GM12878 (cell line): ENCODE measurements at regions not wholly inside any gene's neighbourhood (a gene's known extent, or its start where the extent isn't known, plus 50 kb on each side); places are given as distances from the start of the nearest gene placed in this dataset.

ENCODE experiments used
- ATAC-seq: fragments of 200-7000 bp; cut with Tn5 transposase; 3 replicates; pipeline ENCODE4 v1.9.1; 2020; ENCODE audit warnings: mild to moderate bottlenecking, moderate library complexity
- BruUV-seq: library from RNA; stranded (reverse); fragments of 400-500 nt; replicated peaks from 2 replicates; lab custom pipeline; 2021; lab: Mats Ljungman, UMichigan
- CTCF ChIA-PET: fragments of 300-600 bp; sonication (Branson Sonifier 250); formaldehyde crosslinking; extraction: SDS; loops from one replicate; lab custom pipeline; 2021; ENCODE audit warnings: inconsistent platforms; lab: Yijun Ruan, JAX
- POLR2A ChIA-PET: fragments of 350-600 bp; formaldehyde crosslinking; extraction: SDS; loops from one replicate; lab custom pipeline; 2021; ENCODE audit warnings: inconsistent platforms; lab: Charles Lee
- RAD21 ChIA-PET: fragments of 300-600 bp; sonication (Branson Sonifier 250); formaldehyde crosslinking; loops from one replicate; lab custom pipeline; 2023; ENCODE audit warnings: antibody characterized with exemption; ENCODE audit not compliant: unreplicated experiment; lab: Charles Lee
- SMC1A ChIA-PET: fragments of 300-600 bp; sonication (Branson Sonifier 250); formaldehyde crosslinking; loops from one replicate; lab custom pipeline; 2023; ENCODE audit not compliant: unreplicated experiment, uncharacterized antibody; lab: Charles Lee
- DNase-seq: peaks from one replicate; pipeline ENCODE4 v3.0.0-alpha.2; 2011; ENCODE audit warnings: low read depth, low spot score
- FAIRE-seq: peaks from 3 replicates; lab custom pipeline; 2011; peaks lifted over from hg19 to GRCh38; lab: Jason Lieb, UNC
- H2AFZ ChIP-seq: 2 replicates; pipeline ENCODE4 v1.6.0; 2011; ENCODE audit warnings: low read depth, low read length, control low read depth; ENCODE audit not compliant: control insufficient read depth
- H3K27ac ChIP-seq: 2 replicates; pipeline ENCODE4 v1.5.1; 2011; ENCODE audit warnings: control low read depth; ENCODE audit not compliant: control insufficient read depth, insufficient read depth
- H3K27me3 ChIP-seq, 2 experiments: replicated peaks in 1 of 2; 2 replicates each; pipeline versions ENCODE4 v1.6.0 to v1.6.1; 2011; ENCODE audit warnings: low read length in 1 of 2; ENCODE audit not compliant: control insufficient read depth in 2 of 2, insufficient read depth in 2 of 2
- H3K36me3 ChIP-seq, 2 experiments: 2 replicates each; pipeline ENCODE4 v1.5.1; 2011; ENCODE audit warnings: low read length in 1 of 2; ENCODE audit not compliant: control insufficient read depth in 2 of 2, insufficient read depth in 2 of 2
- H3K4me1 ChIP-seq: 2 replicates; pipeline ENCODE4 v1.6.1; 2011; ENCODE audit warnings: mild to moderate bottlenecking, low read length, moderate library complexity, mixed read lengths; ENCODE audit not compliant: control insufficient read depth, insufficient read depth
- H3K4me2 ChIP-seq: 2 replicates; pipeline ENCODE4 v1.6.0; 2011; ENCODE audit warnings: control low read depth; ENCODE audit not compliant: control insufficient read depth, insufficient read depth
- H3K4me3 ChIP-seq: fragments of 200-600 bp; sonication (generic); 2 replicates; pipeline ENCODE4 v1.5.1; 2016
- H3K79me2 ChIP-seq: 2 replicates; pipeline ENCODE4 v1.6.0; 2011; ENCODE audit warnings: low read length; ENCODE audit not compliant: control insufficient read depth, insufficient read depth
- H3K9ac ChIP-seq: 2 replicates; pipeline ENCODE4 v1.8.0; 2011; ENCODE audit warnings: low read length, control low read depth, mixed read lengths; ENCODE audit not compliant: control insufficient read depth, insufficient read depth
- H3K9me3 ChIP-seq: replicated peaks from 3 replicates; pipeline ENCODE4 v1.5.1; 2011; ENCODE audit warnings: mild to moderate bottlenecking, low read length; ENCODE audit not compliant: control insufficient read depth, insufficient read depth
- H4K20me1 ChIP-seq: 2 replicates; pipeline ENCODE4 v1.6.0; 2011; ENCODE audit not compliant: control insufficient read depth, insufficient read depth
- ASH2L ChIP-seq: fragments of 300-600, 200-600 bp; sonication (generic); IDR thresholded peaks from 2 replicates; pipeline ENCODE4 v1.6.1; 2017; ENCODE audit warnings: low read depth, mild to moderate bottlenecking, borderline replicate concordance
- HDGF ChIP-seq: fragments of 450-650 bp; IDR thresholded peaks from 2 replicates; pipeline ENCODE4 v1.6.1; 2016; ENCODE audit warnings: antibody characterized with exemption
- SMAD1 ChIP-seq: fragments of 450-650 bp; IDR thresholded peaks from 2 replicates; pipeline ENCODE4 v1.6.1; 2018; ENCODE audit warnings: mild to moderate bottlenecking, low read depth; ENCODE audit not compliant: partially characterized antibody
- SMAD5 ChIP-seq: IDR thresholded peaks from 2 replicates; pipeline ENCODE4 v1.6.1; 2016; ENCODE audit warnings: antibody characterized with exemption, low read depth
- SMARCA5 ChIP-seq: fragments of 450-650 bp; IDR thresholded peaks from 2 replicates; pipeline ENCODE4 v1.6.1; 2017; ENCODE audit warnings: mild to moderate bottlenecking
- ZNF274 ChIP-seq: IDR thresholded peaks from one replicate; pipeline ENCODE4 v1.8.0; 2011; ENCODE audit not compliant: insufficient read length, insufficient read depth
- WGBS: methylation state at CpG from one replicate; pipeline ENCODE4 v1.1.6; 2016; ENCODE audit warnings: low lambda C conversion rate; ENCODE audit not compliant: insufficient replicate concordance, insufficient coverage; ENCODE audit errors: missing lambda C conversion rate; 5-methylcytosine and 5-hydroxymethylcytosine counted together
- in situ Hi-C: fragments of 300-500 bp; cut with MboI; formaldehyde crosslinking; loops from 9 replicates; pipeline ENCODE4 v1.14.3; 2018; ENCODE audit warnings: mixed read lengths
- intact Hi-C: fragments of 100-400 bp; cut with micrococcal nuclease; formaldehyde crosslinking; loops from one replicate; pipeline ENCODE4 v1.14.2; 2022; ENCODE audit not compliant: unreplicated experiment
- TF ChIP-seq, protein P1 (sequence below): IDR thresholded peaks from 2 replicates; pipeline ENCODE4 v1.6.1; 2012; ENCODE audit warnings: mild to moderate bottlenecking, low read depth, low read length
- TF ChIP-seq, protein P2 (sequence below): fragments of 450-650 bp; IDR thresholded peaks from 2 replicates; pipeline ENCODE4 v1.6.1; 2017; ENCODE audit warnings: mild to moderate bottlenecking, low read depth, inconsistent platforms; ENCODE audit not compliant: poor library complexity, severe bottlenecking
- TF ChIP-seq, protein P3 (sequence below): fragments of 450-650 bp; conservative IDR thresholded peaks from 2 replicates; pipeline ENCODE4 v1.6.1; 2017; ENCODE audit warnings: mild to moderate bottlenecking, moderate library complexity

DNA sequence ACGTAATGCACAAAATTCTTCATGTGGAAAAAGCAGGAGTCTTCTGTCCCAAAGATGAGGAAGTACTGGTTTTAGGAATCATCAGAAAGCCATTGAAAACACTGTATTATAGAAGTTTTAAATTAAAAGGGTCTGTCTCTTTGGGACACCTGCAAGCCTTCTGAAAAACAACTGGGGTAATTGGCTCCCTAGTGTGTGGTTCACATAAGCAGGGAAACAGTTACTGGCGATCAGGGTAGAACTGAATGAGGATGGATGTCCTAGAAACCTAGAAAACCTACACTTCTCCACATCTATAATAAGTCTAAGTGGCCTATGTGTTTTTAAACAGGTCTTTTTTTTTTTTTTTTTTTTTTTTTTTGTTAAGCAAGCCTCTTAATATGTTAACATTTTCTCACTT, 945.5 kb upstream of the PCDH10 start:
- no peak for FAIRE-seq
- ChIA-PET SMC1A (no interaction called here), POLR2A (no interaction called here)
- Histone ChIP-seq H3K27ac (no peak overlapping the region), H2AFZ (no peak overlapping the region), H3K9me3 (no peaks in the 10 kb centered on the region)
- TF ChIP-seq SMAD1 (no peak), ASH2L (no peak), SMAD5 (no peak), HDGF (no peak), ZNF274 (no peak), SMARCA5 (no peak)
- TF ChIP-seq, protein P1, sequence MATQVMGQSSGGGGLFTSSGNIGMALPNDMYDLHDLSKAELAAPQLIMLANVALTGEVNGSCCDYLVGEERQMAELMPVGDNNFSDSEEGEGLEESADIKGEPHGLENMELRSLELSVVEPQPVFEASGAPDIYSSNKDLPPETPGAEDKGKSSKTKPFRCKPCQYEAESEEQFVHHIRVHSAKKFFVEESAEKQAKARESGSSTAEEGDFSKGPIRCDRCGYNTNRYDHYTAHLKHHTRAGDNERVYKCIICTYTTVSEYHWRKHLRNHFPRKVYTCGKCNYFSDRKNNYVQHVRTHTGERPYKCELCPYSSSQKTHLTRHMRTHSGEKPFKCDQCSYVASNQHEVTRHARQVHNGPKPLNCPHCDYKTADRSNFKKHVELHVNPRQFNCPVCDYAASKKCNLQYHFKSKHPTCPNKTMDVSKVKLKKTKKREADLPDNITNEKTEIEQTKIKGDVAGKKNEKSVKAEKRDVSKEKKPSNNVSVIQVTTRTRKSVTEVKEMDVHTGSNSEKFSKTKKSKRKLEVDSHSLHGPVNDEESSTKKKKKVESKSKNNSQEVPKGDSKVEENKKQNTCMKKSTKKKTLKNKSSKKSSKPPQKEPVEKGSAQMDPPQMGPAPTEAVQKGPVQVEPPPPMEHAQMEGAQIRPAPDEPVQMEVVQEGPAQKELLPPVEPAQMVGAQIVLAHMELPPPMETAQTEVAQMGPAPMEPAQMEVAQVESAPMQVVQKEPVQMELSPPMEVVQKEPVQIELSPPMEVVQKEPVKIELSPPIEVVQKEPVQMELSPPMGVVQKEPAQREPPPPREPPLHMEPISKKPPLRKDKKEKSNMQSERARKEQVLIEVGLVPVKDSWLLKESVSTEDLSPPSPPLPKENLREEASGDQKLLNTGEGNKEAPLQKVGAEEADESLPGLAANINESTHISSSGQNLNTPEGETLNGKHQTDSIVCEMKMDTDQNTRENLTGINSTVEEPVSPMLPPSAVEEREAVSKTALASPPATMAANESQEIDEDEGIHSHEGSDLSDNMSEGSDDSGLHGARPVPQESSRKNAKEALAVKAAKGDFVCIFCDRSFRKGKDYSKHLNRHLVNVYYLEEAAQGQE, result no peak
- TF ChIP-seq, protein P2, sequence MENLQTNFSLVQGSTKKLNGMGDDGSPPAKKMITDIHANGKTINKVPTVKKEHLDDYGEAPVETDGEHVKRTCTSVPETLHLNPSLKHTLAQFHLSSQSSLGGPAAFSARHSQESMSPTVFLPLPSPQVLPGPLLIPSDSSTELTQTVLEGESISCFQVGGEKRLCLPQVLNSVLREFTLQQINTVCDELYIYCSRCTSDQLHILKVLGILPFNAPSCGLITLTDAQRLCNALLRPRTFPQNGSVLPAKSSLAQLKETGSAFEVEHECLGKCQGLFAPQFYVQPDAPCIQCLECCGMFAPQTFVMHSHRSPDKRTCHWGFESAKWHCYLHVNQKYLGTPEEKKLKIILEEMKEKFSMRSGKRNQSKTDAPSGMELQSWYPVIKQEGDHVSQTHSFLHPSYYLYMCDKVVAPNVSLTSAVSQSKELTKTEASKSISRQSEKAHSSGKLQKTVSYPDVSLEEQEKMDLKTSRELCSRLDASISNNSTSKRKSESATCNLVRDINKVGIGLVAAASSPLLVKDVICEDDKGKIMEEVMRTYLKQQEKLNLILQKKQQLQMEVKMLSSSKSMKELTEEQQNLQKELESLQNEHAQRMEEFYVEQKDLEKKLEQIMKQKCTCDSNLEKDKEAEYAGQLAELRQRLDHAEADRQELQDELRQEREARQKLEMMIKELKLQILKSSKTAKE, result no peak
- TF ChIP-seq, protein P3, sequence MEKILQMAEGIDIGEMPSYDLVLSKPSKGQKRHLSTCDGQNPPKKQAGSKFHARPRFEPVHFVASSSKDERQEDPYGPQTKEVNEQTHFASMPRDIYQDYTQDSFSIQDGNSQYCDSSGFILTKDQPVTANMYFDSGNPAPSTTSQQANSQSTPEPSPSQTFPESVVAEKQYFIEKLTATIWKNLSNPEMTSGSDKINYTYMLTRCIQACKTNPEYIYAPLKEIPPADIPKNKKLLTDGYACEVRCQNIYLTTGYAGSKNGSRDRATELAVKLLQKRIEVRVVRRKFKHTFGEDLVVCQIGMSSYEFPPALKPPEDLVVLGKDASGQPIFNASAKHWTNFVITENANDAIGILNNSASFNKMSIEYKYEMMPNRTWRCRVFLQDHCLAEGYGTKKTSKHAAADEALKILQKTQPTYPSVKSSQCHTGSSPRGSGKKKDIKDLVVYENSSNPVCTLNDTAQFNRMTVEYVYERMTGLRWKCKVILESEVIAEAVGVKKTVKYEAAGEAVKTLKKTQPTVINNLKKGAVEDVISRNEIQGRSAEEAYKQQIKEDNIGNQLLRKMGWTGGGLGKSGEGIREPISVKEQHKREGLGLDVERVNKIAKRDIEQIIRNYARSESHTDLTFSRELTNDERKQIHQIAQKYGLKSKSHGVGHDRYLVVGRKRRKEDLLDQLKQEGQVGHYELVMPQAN, result no peak
- TF ChIP-seq, all 136 proteins: peak for 0
- Histone ChIP-seq H4K20me1 (no peaks in the 10 kb centered on the region), H3K4me3 (no peak overlapping the region), H3K36me3 (no peaks in the 10 kb centered on the region), H3K4me1 (no peaks in the 10 kb centered on the region), H3K4me2 (no peak overlapping the region), H3K79me2 (no peaks in the 10 kb centered on the region), H3K27me3 (no peaks in the 10 kb centered on the region), H3K9ac (no peak overlapping the region)
- CTCF ChIA-PET, result no interaction called here
- intact Hi-C loops (no loop called here), in situ Hi-C loops (no loop called here)
- RAD21 ChIA-PET, result interaction anchor here (0.7 kb wide), 1 partner anchor 28 kb away, joined by 4 read pairs; no protein-coding TSS in a partner anchor
- WGBS, result 21% methylated on average over 2 of the region's 2 CpGs
- ATAC-seq (no peak), DNase-seq (no peak)
- no TSS peak for BruUV-seq
